Activated B cell treated with CpG ODN at 0.5 μM for 24 hours (primary cell): ENCODE measurements at regions not wholly inside any gene's neighbourhood (a gene's known extent, or its start where the extent isn't known, plus 50 kb on each side); places are given as distances from the start of the nearest gene placed in this dataset.

Experiments used
- ATAC-seq: fragments of 200-7000 bp; cut with Tn5 transposase; one replicate; pipeline ENCODE4 v1.10.0; 2021; ENCODE audit warnings: low read depth, mild to moderate bottlenecking, moderate library complexity
- CTCF ChIA-PET: fragments of 350-600 bp; sonication (Branson Sonifier 250); formaldehyde crosslinking; loops from one replicate; lab custom pipeline; 2021; ENCODE audit warnings: antibody characterized with exemption; lab: Charles Lee
- POLR2A ChIA-PET: fragments of 350-600 bp; sonication (Branson Sonifier 250); formaldehyde crosslinking; loops from one replicate; lab custom pipeline; 2021; ENCODE audit warnings: antibody characterized with exemption; lab: Charles Lee
- DNase-seq: peaks from one replicate; pipeline ENCODE4 v3.0.0; 2022
- H3K27ac Mint-ChIP-seq: one replicate; pipeline ENCODE4 v1.8.0; 2020; ENCODE audit warnings: mixed read lengths
- H3K27me3 Mint-ChIP-seq: one replicate; pipeline ENCODE4 v1.8.0; 2021; ENCODE audit warnings: mixed read lengths
- H3K36me3 Mint-ChIP-seq: one replicate; pipeline ENCODE4 v1.8.0; 2021; ENCODE audit warnings: low read depth, mixed read lengths
- H3K4me1 Mint-ChIP-seq: one replicate; pipeline ENCODE4 v1.8.0; 2021; ENCODE audit warnings: mixed read lengths
- H3K4me3 Mint-ChIP-seq: one replicate; pipeline ENCODE4 v1.8.0; 2020; ENCODE audit warnings: mild to moderate bottlenecking, mixed read lengths
- H3K9me3 Mint-ChIP-seq: one replicate; pipeline ENCODE4 v1.8.0; 2020; ENCODE audit warnings: mixed read lengths
- CTCF ChIP-seq: fragments of 200-600 bp; IDR thresholded peaks from one replicate; pipeline ENCODE4 v1.8.0; 2022; ENCODE audit warnings: antibody characterized with exemption, mild to moderate bottlenecking
- intact Hi-C: fragments of 100-400 bp; cut with micrococcal nuclease; formaldehyde crosslinking; loops from one replicate; pipeline ENCODE4 v1.15.1; 2024

DNA sequence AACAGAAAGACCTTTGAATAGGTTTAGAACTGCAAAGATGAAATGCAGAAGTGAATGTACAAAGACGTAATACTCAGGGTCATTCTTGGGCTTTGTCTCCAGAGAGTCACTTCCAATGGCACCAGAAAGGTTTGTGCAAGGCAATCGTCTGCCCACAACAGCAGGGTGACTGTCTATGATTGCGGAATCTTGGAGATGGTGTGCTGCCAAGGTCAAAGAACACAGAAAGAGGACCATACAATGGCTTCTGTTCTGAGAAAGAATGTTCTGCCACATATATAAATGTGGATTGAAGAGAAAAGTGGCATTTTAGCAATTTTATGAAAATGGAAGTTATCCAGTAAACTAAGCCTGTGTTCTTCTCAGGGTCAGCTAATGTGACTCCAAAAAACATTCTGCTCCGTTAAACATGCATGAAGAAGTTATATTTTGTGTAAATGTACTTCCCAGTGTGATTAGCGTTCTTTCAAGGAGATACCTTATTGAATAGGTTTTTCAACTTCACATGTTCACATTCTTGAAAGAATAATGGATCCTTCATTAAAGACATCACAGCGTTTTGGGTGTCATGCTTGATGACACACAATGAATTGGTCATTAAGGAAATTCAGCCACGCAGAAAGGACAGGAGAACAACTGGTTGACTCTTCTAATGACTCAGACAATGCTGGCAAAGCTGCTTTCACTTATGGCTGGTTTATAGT is 73.4 kb upstream of the CDH6 start:
- no peak overlapping the region for H3K4me3 Mint-ChIP-seq
- no peaks in the 10 kb centered on the region for H3K36me3 Mint-ChIP-seq
- DNase-seq, result no peak
- no peak for ATAC-seq
- no peak for TF ChIP-seq CTCF
- peaks cover 3% of the 10 kb centered on the region for H3K9me3 Mint-ChIP-seq
- ChIA-PET POLR2A (no interaction called here), CTCF (no interaction called here)
- no peaks in the 10 kb centered on the region for H3K27me3 Mint-ChIP-seq
- intact Hi-C loops, result no loop called here
- H3K27ac Mint-ChIP-seq, result no peak overlapping the region
- no peaks in the 10 kb centered on the region for H3K4me1 Mint-ChIP-seq

DNA sequence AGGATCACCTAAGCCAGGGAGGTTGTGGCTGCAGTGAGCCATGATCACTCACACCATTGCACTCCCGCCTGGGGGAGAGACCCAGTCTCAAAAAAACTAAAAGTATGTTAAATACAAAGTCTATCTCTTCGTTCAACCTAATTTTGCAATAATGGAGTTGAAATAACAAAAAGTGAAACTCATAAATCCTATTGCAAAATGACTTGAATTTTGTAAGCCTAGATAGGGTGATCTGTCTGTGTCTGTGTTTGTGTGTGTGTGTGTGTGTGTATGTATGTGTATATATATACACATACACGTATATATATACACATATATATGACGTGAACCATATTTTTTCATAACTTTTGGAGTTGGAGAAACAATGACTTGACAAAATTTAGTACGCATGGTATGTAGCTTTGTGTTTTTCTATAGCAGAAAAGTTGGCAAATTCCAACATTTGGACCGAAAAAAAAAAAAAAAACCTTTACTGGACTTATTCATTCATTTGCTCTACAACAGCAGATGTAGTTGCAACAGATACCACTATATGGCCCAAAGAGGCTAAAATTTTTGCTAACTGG is 76.9 kb upstream of the CDH6 start:
- ATAC-seq (no peak), DNase-seq (no peak)
- ChIA-PET CTCF (no interaction called here), POLR2A (no interaction called here)
- no peaks in the 10 kb centered on the region for H3K27me3 Mint-ChIP-seq
- H3K36me3 Mint-ChIP-seq, result no peaks in the 10 kb centered on the region
- peaks cover 5% of the 10 kb centered on the region for H3K9me3 Mint-ChIP-seq
- intact Hi-C loops, result no loop called here
- no peak overlapping the region for H3K4me3 Mint-ChIP-seq
- H3K27ac Mint-ChIP-seq, result no peak overlapping the region
- no peak for TF ChIP-seq CTCF
- no peaks in the 10 kb centered on the region for H3K4me1 Mint-ChIP-seq

DNA sequence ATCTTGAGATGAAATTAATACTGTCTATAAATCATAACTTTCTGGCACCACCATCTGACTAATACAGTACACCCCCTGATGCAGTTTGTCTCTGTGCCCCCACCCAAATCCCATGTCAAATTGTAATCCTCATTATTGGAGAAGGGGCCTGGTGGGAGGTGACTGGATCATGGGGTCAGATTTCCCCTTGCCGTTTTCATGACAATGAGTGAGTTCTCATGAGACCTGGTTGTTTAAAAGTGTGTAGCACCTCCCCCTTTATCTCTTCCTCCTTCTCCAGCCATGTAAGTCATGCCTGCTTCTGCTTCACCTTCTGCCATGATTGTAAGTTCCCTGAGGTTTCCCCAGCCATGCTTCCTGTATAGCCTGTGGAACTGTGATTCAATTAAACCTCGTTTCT is 78.7 kb upstream of the CDH6 start:
- ChIA-PET POLR2A (no interaction called here), CTCF (no interaction called here)
- peaks cover 10% of the 10 kb centered on the region for H3K9me3 Mint-ChIP-seq
- intact Hi-C loops, result no loop called here
- ATAC-seq (no peak), DNase-seq (no peak)
- no peak overlapping the region for H3K27ac Mint-ChIP-seq
- H3K36me3 Mint-ChIP-seq, result no peaks in the 10 kb centered on the region
- H3K27me3 Mint-ChIP-seq, result no peaks in the 10 kb centered on the region
- H3K4me3 Mint-ChIP-seq, result no peak overlapping the region
- no peak for TF ChIP-seq CTCF
- H3K4me1 Mint-ChIP-seq, result no peaks in the 10 kb centered on the region

DNA sequence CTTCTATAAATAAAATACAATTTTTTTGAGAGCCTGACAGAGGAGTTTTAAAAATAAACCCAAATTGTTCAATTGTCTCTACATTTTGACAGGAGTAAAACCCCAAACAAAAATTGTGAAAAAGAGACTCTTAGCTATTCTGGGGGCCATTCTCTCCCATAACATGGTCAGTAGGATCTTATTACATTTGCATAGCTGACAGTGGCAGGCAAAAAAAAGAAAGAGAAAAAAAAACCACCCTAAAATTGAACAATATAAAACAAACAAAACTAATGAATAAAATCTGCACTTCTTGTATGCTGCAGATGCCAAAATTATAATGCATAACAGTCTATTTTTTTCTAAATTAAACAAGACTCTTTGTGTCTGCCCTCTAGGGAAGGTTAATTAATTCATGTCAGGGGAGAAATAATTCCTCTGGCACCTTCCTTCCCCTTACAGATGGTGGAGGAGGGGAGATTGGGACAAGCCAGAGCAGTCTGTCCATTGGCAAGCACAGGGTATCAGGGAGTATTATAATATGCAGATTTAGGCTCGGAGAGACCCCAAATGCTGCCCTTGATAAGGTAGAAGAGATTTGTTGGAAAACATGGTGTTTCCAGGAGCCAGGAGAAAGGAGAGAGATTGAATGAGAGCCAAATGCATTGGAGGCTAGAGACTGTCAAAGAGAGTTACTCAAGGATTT is 79.7 kb upstream of the CDH6 start:
- intact Hi-C loops, result no loop called here
- H3K27me3 Mint-ChIP-seq, result no peaks in the 10 kb centered on the region
- H3K9me3 Mint-ChIP-seq, result peaks cover 10% of the 10 kb centered on the region
- no peaks in the 10 kb centered on the region for H3K36me3 Mint-ChIP-seq
- POLR2A ChIA-PET, result no interaction called here
- no peak for TF ChIP-seq CTCF
- H3K4me1 Mint-ChIP-seq, result no peaks in the 10 kb centered on the region
- CTCF ChIA-PET, result no interaction called here
- no peak for DNase-seq
- H3K27ac Mint-ChIP-seq, result no peak overlapping the region
- no peak overlapping the region for H3K4me3 Mint-ChIP-seq
- ATAC-seq, result no peak

- H3K4me3 Mint-ChIP-seq, result no peak overlapping the region
- ATAC-seq (no peak), DNase-seq (no peak)
- no peaks in the 10 kb centered on the region for H3K27me3 Mint-ChIP-seq
- no peaks in the 10 kb centered on the region for H3K36me3 Mint-ChIP-seq
- ChIA-PET POLR2A (no interaction called here), CTCF (no interaction called here)
- H3K9me3 Mint-ChIP-seq, result peaks cover 7% of the 10 kb centered on the region
- no peak overlapping the region for H3K27ac Mint-ChIP-seq
- intact Hi-C loops, result no loop called here
- no peak for TF ChIP-seq CTCF
- H3K4me1 Mint-ChIP-seq, result no peaks in the 10 kb centered on the region
Observed at GRCh38 chr5:31113101-31113500, 80.4 kb upstream of the CDH6 start.
